GM19351 (cell line): ENCODE measurements at regions not wholly inside any gene's neighbourhood (a gene's known extent, or its start where the extent isn't known, plus 50 kb on each side); places are given as distances from the start of the nearest gene placed in this dataset.

ENCODE experiments used
- ATAC-seq: cut with Tn5 transposase; IDR thresholded peaks from one replicate; pipeline ENCODE4 v1.9.1; 2021; ENCODE audit warnings: mild to moderate bottlenecking, moderate library complexity; ENCODE audit not compliant: unreplicated experiment

DNA sequence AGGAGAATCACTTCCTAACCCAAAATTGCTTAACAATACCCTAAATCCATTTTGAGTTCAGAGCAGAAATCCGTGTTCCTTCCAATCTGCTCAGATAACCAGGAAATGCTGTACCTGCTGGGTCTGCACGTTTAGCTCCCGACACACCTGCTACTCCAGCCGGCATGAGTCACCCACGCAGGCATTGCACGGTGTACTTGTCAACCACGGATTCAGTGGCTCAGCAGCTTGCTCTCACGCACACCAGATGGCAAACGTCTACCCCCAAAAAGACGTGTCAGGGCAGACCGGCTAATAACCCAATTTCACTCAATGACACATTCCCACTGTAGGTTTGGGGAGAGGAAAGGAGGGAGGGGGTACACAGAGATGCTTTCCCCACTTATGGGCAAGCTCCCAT lies 468.1 kb downstream of the SOX9 start:
- ATAC-seq, result no peak

DNA sequence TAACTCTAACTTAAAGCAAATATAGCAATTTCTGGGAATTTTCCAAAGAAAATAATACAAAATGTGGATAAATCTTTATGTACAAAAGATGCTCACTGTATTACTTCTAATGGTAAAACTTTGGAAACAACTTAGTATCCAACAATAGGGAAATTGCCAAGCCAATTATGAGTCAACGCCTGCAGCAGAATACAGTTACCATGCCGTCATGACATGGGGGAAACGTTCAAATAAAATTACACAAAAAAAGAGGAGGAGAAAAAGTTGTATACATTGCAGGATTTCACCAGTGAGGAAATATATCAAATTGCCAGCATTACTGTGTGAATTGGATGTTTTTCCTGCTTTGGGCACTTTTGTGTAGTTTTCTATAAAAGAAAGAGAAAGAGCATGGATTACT lies 469.6 kb downstream of the SOX9 start:
- ATAC-seq, result no peak

- no peak for ATAC-seq
These were observed 470.1 kb downstream of the SOX9 start for GRCh38 chr17:72590882-72591281.

GRCh38 chr17:72591289-72592241 lies 470.7 kb downstream of the SOX9 start:
- ATAC-seq, result no peak

GRCh38 chr17:72592242-72592966 lies 471.6 kb downstream of the SOX9 start:
- ATAC-seq, result peak; percentile 78

- ATAC-seq, result no peak
These were observed 472.1 kb downstream of the SOX9 start for GRCh38 chr17:72592967-72593325.

DNA sequence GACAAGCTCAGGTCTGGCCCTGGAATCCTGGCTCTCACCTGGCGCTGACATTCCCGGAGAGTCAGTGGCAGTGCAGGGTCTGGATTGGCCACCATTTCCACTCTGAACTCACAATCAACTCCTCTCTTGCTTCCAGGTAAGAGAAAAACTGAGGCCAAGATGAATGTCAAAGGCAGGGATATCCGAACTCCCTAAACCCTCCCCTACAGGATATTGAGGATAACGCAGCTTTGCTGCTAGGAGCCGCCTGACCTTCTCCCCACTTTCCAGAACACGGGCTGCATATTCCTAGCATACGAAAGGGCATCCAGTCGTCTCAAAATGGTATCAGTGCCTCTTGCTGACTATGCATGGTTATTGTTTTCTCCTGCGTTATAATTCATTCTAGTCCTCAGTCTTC lies 473.4 kb downstream of the SOX9 start:
- ATAC-seq, result no peak
